ENCODE measurements at regions not wholly inside any gene's neighbourhood (a gene's known extent, or its start where the extent isn't known, plus 50 kb on each side); places are given as distances from the start of the nearest gene placed in this dataset.

DNA sequence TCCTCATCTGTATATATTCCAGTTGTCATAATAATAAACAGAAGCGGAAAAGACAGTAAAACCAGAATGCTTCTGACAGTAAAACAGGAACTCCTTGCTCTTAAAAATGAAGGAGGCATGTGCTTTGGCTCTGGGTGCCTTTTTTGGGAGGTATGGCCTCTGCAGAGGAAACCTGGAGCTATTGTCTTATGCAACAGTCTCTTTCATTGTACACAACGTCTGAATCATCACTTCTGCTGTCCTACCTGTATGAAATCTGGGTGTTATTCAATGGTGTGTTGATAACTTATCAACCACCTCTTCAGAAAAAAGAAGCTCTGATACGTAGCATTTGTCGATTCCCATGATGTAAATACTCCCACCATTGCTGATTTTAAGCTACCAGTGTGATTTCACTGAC, 64.8 kb downstream of the CDCA7 start:
- no peak for DNase-seq

DNA sequence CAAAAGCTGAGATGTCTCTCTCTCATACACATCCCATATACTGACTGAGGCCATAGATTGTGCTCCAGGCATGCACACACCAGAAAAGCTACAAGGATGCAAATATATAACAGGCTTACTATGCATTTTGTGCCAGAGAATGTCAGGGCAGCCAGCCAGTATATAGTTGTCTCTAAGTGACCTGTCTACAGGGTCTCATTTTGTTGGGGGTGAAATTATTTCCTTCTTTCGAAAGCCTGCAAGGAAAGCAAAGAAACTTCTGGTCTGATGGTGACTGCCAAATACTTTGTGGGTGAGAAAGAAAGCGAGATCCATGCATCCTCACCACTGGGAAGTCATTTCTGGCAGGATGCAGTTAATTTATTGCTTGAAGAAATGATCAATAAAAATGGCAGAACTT, 70.2 kb downstream of the CDCA7 start:
- peak; percentile 94 for DNase-seq

DNA sequence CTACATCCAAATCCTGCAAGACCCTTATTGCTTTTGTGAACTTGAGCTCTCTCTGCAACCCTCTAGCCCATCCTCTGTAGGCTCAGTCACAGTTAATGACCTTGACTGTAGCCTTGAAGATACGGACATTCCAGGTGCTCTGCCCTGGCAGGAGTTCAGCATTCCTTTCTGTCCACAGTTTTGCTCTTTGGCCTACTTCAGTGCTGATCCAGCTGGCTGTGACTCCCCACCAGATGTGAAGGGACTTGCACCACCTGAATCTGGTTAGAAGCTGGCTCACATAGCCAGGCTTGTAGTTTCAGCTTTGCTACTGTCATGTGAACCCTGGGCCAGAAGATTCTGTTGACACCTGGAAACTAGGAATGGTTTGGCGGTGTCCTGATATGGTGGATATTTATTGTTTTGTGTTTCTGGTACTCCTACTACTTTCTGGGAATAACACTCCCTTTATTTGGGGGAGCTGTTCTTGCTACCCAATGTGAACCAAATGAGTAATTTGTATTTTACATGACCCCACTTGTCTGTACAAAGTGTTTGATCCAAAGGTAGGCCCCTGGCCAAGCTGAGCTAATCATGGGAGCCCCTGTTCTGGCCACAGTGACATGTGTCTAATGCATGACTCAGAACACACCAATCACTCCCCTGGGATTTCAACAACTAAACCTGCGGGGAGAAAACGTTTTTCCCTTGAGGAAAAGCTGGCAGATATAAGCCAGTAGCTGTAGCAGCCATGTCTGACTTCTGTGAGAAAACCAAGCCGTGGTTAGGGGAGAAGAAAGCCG, 73.4 kb downstream of the CDCA7 start:
- DNase-seq: peak; percentile 86

DNA sequence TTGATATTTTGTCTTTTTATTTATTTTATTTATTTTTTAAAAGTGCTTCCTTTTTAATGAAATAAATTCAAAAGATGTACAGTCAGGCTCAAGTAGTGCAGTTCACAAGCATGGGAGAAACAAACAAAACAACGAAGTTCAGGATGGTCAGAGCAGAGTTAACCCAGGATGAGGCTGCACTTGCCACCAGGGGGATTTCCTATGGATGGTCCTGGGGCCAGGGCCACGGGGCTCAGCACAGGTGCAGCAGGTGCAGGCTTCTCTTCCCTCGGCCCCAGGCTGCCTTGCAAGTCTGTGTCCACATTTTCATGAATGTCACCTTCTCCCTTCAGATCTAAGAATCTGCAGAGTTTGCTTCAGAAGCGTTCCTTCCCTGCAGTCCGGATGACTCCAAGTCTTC, 76.5 kb downstream of the CDCA7 start:
- DNase-seq: no peak

DNA sequence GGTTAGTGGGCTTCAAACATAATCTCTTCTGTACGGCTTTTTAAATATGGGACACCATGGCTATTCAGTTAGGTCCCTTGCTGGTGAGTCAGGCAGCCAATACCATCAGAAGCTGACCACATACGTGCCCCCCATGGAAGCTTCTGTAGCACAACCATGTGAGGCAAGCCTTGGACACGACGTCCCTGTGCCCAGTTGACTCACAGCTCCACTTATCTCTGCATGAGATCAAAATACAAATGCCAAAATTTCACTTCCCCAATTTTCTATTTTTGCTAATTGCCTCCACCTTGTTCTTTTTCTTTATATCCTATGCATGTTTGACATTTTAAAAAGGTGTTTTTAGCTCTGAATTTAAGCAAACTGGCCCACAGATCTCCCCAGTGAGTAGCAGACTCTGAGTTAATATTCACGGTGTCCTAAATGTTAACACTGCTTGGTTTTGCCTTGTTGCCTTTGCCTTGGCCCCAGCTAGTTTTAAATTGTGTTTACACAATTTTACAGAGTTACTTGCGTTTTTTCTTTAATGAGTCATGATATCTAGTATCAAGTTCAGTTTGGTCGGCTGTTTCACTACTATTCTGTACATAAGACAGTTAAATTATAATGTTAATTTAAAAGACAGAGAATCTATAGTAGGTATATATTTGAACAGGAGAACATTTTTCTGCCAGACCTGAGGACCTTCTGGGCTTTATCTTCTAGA, 77.5 kb downstream of the CDCA7 start:
- no peak for DNase-seq

DNA sequence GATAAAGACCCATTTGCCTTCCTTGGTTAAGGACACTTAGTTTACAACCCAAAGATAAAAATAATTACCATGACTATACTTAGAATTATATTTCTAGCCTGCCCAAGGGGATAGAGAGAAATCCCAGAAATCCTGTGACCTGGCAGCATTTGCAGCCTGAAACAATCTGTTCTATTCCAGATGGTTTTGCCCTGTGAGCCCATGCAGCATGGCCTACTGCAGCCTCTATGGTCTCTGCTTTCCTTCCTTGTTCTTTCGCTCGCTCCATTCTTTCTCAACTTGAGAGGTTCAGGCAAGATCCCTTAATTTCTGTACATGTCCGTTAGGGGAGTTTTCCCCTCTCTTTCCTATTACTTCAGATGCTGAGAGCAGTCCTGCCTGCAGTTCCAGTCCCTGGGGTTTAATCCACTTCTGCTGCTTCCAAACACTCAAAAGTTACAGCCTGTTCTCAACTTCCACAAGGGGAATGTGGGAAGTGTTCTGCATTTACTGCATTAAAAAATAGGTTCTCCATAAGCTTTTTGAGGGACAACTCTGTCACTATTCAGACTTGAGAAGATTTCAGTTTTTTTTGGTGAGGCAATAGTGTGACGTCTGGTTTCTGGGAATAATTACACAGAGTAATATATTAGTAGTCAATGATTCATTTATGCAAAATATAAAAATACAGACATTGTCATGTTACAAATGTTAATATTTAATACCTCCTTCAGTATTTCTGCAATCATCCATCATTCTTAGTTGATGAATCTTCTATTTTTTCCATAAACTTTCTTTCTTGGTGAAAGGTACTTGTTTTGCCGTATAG, 80.3 kb downstream of the CDCA7 start:
- DNase-seq: no peak

DNA sequence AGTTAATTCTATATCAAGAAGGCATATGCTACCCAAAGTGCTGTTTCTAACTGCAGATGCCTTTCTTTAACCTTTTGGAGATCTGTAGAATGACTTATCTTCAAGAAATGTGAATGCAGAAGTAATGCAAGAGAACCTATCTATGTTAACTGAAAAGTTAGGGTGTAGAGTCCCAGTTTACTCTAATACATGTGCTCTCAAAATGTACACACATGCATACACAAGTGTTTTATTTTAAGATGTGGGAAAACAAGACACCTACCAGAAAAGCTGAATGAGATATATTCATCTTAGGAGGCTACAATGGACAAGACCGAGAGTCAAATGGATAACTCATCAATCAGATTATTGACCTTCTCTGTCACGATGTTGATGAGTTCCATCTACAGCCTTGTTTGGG, 80.9 kb downstream of the CDCA7 start:
- DNase-seq: no peak

DNA sequence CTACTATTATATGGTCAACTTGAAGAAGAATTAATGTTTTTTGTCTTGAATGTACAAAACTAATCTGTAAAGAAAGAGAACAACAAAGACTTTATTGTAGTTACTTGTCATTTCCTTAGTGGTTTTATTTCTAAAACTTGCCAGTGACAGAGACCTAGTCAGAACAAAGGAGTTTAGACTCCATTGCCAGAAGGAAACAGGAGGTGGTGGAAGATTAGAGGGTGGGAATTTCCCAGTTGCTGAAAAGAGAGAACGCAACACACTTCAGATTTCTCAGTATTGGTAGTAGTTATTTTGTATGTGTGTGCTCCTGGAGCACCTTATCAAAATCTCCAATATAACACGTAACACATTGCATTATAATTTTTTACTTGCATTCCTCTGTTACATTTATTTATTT, 81.4 kb downstream of the CDCA7 start:
- DNase-seq: no peak

DNA sequence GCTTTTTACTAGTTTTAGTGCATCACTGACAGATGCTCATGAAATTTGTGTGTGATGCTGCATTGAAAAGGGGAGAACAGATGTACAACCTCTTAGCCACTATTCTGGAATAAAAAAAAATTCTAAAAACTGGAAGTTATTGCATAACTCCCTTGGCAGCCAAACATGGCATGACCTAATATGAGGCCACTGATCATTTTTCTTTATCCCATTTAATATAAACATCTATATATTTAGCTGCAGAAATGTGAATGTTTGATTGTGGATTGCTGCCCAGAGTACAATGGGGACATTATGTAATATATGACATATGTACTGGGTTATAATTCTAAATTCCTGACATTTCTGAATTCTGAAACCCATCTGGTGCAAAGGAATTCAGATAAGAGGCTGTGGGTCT, 86.5 kb downstream of the CDCA7 start:
- peak; percentile 76 for DNase-seq

DNA sequence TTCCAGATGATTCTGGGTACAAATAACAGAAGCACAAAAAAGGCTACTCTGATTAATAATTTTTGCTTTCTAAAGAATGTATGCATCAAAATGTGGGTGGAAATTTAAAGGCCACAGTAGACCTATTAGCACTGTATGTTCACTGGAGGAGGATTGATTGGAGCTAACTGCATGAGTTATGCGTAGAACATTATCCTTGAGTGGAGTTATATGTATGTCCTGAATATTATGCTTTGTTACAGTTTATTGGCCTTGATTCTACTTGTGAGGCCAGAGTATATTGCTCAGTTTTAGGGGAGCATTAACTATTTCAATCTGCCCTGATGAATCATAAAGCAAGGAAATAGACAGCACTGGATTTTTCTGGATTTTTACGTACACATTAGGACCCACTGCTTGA, 87.9 kb downstream of the CDCA7 start:
- DNase-seq: no peak

DNA sequence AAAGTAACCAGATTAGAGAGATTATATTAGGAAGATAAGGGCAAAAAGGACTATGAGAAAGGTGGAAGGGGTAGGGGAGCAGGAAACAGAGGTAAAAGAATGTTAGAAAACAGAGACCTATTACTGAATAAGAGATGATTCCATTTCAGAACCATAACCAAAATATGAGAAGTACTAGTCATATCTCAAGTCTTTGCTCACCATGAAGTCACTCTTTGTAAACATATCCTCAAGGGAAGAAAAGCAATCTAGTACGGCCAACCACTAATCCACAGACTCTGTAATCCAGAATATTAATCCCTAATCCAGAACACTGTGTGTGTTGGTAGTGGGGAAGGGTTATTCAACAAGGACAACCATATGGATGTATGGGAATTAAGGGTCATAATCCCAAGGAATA, 92.0 kb downstream of the CDCA7 start:
- no peak for DNase-seq

DNA sequence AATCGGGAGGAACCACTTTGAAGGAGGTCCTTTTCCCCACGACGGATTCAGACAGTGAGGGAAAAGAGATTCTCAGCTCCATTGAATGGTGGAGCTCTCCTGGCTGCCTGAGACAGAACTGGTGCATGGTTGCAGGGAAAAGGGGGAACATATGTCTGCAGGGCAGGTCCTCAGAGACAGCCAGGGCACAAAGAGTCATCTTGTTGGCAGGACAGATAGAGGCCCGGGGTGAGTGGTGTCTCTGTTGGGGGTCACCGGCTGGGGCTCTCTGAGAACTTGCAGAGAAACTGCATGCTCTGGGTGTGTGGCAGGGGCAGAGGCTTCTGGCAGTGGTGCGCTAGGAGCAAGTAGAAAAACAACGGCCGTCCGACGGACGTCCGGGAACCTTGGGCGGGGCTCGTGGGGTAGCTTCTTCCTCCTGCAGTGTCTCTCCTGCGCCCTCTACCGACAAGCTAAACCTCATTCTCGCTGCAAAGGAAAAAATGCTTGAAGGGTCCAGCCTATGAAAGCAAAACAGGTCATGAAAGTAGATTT, 94.3 kb downstream of the CDCA7 start:
- DNase-seq: peak; percentile 84

DNA sequence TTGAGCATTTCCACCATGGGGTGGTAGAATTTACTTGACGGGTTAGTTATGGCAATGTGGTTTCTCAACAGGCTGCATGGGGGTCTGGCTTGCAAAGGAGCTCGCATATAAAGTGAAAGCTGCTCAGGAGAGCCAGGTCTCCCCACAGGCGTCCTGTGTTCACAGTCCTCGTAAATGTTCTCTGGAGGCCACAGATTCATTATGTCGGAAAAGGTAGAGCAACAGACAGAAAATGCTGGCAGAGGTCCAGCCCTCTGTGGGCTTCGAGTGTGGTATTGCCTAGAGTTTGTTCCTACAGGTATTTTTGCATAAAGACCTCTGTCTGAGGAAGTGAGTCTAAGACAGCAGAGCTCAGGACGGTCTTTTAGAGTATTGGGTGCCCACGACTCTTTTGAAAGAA, 96.4 kb downstream of the CDCA7 start:
- no peak for DNase-seq

DNA sequence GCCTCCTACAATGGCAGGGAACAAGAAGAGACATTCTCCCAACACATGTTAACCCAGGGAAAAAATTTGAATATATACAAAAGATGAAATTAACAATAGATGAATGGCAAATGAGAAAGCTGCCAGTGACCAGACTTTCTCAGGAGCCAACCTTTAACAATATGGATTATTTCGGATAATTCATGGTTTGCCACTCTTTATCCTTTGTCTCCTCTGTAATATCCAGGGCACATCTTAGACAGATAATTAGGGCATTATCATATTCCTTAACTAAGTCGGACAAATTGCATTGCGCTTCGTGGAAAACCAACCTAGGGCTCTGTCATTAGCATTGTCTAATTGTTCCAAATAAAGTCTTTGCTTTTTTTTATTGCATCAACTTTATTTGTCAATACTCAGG, 97.3 kb downstream of the CDCA7 start:
- DNase-seq: no peak

DNA sequence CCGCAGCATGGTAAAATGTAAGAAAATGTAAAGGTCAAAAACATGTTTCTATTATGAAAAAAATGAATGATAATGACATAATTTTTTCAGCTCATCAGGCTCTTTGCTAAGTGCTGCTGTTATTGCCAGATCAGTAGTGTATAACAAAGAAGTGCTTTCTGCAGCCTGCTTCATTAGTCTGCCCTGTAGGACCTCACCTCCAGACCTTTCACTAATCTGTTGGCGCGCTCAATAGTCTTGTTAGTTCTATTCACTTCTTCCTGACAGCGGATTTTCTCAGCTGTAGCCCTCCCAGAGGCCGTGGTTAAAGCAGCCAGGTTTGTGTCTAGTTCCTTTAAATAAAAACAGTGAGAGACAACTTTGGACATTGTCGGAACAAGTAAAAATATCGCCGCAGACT, 97.7 kb downstream of the CDCA7 start:
- no peak for DNase-seq

DNA sequence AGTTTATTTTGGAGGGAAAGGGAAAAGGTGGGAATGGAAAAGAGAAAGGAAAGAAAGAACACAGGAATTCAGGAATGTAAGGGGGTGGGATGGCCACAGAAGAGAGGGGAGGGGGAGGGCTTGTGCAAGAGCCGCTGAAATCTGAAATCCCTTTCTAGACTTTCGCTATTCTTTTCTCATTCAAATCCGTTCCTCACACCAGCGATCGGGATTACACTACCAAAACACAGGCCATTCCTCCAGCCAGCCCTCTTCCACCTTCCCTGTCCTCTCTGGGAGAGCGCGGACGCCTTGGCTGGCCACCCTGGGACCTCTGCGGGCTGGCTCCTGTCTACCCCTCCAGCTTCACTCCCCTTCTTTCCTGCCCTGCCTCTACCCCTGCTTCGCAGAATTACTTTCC, 102.3 kb downstream of the CDCA7 start:
- DNase-seq: no peak

DNA sequence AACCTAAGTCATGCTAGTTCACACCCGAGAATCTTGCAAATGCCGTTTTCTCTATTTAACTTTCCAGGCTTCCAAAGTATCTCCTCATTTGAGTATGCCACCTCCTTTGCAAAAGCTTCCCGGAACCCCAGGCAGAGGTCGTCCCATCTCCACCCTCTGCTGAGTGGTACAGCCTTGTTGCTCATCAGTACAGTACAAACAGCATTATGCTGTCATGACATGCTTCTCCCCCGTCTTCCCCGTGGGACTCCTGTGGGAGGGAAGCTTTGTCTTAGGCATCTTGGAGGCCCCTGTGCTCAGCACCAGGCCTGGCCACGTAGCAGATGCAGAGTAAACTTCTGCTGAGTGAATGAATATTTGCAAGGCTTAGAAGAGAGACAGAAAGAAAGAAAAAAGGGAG, 102.7 kb downstream of the CDCA7 start:
- DNase-seq: no peak

DNA sequence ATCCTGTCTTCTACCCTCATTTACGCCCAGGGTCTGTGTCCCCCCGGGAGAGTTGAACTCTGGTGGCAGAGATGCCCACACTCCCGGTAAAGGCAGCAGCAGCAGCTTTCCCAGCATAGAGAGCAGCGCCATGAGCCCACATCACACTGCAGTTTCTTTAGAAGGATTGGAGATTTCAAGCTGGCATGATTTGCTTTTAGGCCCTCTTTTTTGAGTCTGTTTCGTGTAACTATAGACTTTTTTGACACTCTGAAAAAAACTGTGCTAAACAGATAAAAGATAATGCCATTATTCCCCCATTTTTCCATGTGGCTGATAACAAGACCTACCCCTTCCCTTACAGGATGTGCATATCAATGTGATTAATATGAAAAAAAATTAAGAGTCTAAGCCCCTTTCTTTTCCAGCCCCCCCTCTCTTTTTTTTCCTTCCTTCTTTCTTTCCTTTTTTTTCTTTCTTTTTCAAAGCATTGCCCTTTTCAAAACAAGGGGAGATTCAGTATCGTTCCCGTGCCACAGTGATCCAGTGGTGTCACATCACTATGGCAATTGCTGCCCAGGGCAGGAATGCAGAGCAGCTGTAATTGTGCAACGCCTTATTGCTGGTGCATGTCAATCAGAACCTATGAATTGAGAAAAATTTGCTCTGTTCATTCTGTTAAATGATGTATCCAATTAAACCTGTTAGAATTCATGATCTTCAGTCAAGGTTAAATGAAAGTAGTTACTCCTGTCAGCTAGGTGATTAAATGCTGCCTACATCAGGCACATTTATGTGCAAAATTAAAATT, 104.5 kb downstream of the CDCA7 start:
- no peak for DNase-seq

DNA sequence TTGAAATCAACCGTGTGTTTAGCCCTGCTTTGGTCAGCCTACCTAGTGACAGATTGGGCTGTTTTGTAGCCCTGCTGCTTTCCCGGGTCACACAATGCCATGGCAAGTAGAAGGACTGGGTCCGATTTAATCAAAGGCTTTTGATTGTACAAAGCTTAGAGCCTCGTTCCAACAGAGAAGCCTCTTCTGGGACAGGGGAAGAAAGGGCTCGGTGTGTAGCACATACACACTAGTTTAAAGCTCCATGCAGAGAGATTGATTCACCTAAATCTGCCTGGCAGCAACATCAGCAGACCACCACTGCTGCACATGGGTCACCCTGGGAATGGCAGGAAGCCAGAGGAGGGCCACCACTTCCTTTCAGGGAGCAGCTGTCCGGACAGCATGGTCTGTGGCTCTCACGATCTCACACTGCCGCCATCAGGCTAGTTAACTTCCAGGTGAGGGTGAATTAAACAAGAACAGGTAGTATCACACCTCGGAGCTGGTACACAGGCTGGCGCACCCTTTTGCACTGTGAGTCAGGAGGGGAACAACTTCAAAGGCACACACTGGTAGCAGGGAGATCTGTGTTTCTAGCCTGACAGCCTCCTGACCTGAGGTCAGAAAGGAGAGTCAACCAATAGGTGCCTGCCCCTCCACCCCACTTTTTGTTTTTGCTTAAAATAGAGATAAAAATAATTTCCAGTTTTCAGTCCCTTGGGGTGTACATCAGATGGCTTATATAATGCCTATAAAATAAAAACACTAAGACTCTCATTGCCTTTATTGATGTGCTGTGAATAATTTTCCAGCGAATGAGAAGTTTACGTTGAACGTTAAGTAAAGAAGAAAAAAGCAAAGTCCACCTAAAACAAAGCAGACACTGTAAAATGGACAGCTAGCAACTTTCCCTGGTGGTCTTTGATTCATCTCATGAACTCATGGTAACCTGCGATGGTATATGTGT, 108.5 kb downstream of the CDCA7 start:
- no peak for DNase-seq

DNA sequence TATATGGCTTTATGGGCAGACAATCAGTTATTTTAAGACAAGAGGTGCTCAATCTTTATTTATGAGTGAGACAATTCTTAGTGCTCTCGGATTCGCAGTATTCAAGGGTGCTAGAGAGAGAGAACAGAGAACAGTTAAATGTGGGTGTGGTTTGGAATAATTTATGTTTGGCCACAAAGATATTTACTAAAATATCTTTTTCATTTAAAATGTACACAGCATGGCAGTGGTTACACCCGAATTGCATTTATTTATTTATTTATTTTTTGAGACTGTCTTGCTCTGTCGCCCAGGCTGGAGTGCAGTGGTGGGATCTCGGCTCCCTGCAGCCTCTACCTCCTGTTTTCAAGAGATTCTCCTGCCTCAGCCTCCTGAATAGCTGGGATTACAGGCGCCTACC, 109.2 kb downstream of the CDCA7 start:
- DNase-seq: no peak

DNA sequence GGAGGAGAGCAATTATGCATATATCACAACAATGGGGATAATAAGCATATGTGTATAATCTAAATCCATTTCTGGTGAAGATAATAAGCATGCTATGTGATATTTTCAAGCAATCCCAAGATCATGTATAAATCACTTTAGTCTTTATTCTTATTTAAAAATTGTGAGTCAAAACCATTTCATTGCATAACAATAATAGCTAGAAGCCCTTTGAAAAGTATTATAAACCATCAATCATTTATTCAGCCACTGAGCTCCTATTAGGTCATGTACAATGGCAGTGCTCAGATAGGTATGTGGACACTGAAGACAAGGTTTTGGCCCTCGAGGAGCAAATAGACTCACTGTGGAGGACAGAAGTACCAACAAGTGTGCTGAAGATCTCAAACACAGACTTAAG, 113.1 kb downstream of the CDCA7 start:
- no peak for DNase-seq

All from fibroblast of upper back skin (primary cell).